PC-3 (cell line): ENCODE measurements at regions not wholly inside any gene's neighbourhood (a gene's known extent, or its start where the extent isn't known, plus 50 kb on each side); places are given as distances from the start of the nearest gene placed in this dataset.
"Not testable (repeated sequence)": the region's sequence is repeated elsewhere in the genome, so short reads cannot be mapped to it uniquely, and the experiment has no call there.

Experiments used
- ATAC-seq: fragments of 200-7000 bp; cut with Tn5 transposase; 2 replicates; pipeline ENCODE4 v1.9.1; 2020; ENCODE audit warnings: mild to moderate bottlenecking, moderate library complexity
- BruUV-seq: library from RNA; stranded (reverse); fragments of 400-500 nt; replicated peaks from 2 replicates; lab custom pipeline; 2021; lab: Mats Ljungman, UMichigan
- CTCF ChIA-PET: fragments of 300-600 bp; sonication (Branson Sonifier 250); formaldehyde crosslinking; loops from one replicate; lab custom pipeline; 2022; ENCODE audit warnings: antibody characterized with exemption; lab: Charles Lee
- POLR2A ChIA-PET: fragments of 300-600 bp; sonication (Branson Sonifier 250); formaldehyde crosslinking; loops from one replicate; lab custom pipeline; 2022; ENCODE audit warnings: antibody characterized with exemption; ENCODE audit not compliant: unreplicated experiment; lab: Charles Lee
- DNase-seq: peaks from one replicate; pipeline ENCODE4 v3.0.0-alpha.2; 2015
- H2AFZ ChIP-seq: fragments of 300-600 bp; sonication (generic); 2 replicates; pipeline ENCODE4 v1.6.0; 2016; ENCODE audit warnings: antibody characterized with exemption, low read length
- H3F3A ChIP-seq: fragments of 300-600 bp; sonication (generic); one replicate; pipeline ENCODE4 v1.6.0; 2017; ENCODE audit warnings: antibody characterized with exemption, low read length, control low read depth, mild to moderate bottlenecking; ENCODE audit not compliant: unreplicated experiment
- H3K27ac ChIP-seq: fragments of 300-600 bp; sonication (generic); 2 replicates; pipeline ENCODE4 v1.5.1; 2016; ENCODE audit warnings: mild to moderate bottlenecking, low read length
- H3K27me3 ChIP-seq: fragments of 300-600 bp; sonication (generic); 2 replicates; pipeline ENCODE4 v1.6.1; 2016; ENCODE audit warnings: low read length, mixed read lengths
- H3K36me3 ChIP-seq: fragments of 300-600 bp; sonication (generic); 2 replicates; pipeline ENCODE4 v1.6.1; 2016; ENCODE audit warnings: low read depth, mixed run types, low read length, mixed read lengths
- H3K4me1 ChIP-seq: fragments of 300-600 bp; sonication (generic); 2 replicates; pipeline ENCODE4 v1.5.1; 2016; ENCODE audit warnings: low read length; ENCODE audit not compliant: insufficient read depth
- H3K4me2 ChIP-seq: fragments of 300-600 bp; sonication (generic); 2 replicates; pipeline ENCODE4 v1.6.0; 2016; ENCODE audit warnings: low read length
- H3K4me3 ChIP-seq: fragments of 300-600 bp; sonication (generic); 2 replicates; pipeline ENCODE4 v1.5.1; 2016; ENCODE audit warnings: mild to moderate bottlenecking, low read length, mixed read lengths
- H3K79me2 ChIP-seq: fragments of 300-600 bp; sonication (generic); 2 replicates; pipeline ENCODE4 v1.6.1; 2017; ENCODE audit warnings: low read length, mixed read lengths
- H3K9ac ChIP-seq: fragments of 300-600 bp; sonication (generic); 2 replicates; pipeline ENCODE4 v1.6.0; 2016; ENCODE audit warnings: mild to moderate bottlenecking, low read length
- H3K9me2 ChIP-seq: fragments of 300-600 bp; sonication (generic); replicated peaks from 2 replicates; pipeline ENCODE4 v1.6.1; 2016; ENCODE audit warnings: mixed run types, low read length, mixed read lengths
- H3K9me3 ChIP-seq: fragments of 300-600 bp; sonication (generic); 2 replicates; pipeline ENCODE4 v1.6.1; 2016; ENCODE audit warnings: low read length, mixed read lengths
- H4K20me1 ChIP-seq: fragments of 300-600 bp; sonication (generic); 2 replicates; pipeline ENCODE4 v1.6.1; 2016; ENCODE audit warnings: low read length, mixed read lengths
- CTCF ChIP-seq: fragments of 300-600 bp; sonication (generic); conservative IDR thresholded peaks from 2 replicates; pipeline ENCODE4 v1.5.1; 2017; ENCODE audit warnings: antibody characterized with exemption, low read depth, mild to moderate bottlenecking, low read length
- EZH2 ChIP-seq: fragments of 300-600 bp; sonication (generic); IDR thresholded peaks from one replicate; pipeline ENCODE4 v1.6.1; 2017; ENCODE audit warnings: antibody characterized with exemption, mild to moderate bottlenecking, low read length; ENCODE audit not compliant: unreplicated experiment
- EZH2phosphoT487 ChIP-seq: fragments of 300-600 bp; sonication (generic); IDR thresholded peaks from 2 replicates; pipeline ENCODE4 v1.6.1; 2018; ENCODE audit warnings: mild to moderate bottlenecking, antibody characterized with exemption, low read length, borderline replicate concordance
- intact Hi-C: fragments of 100-400 bp; cut with micrococcal nuclease; formaldehyde crosslinking; loops from 2 replicates; pipeline ENCODE4 v1.9.0; 2023

- H3K4me1 ChIP-seq: no peaks in the 10 kb centered on the region
- no TSS peak for BruUV-seq
- no peak overlapping the region for H3K4me2 ChIP-seq
- H3K36me3 ChIP-seq: no peaks in the 10 kb centered on the region
- TF ChIP-seq EZH2 (no peak), EZH2phosphoT487 (no peak), CTCF (no peak)
- ChIA-PET POLR2A (no interaction called here), CTCF (no interaction called here)
- no peak overlapping the region for H3K27ac ChIP-seq
- no peak overlapping the region for H3K9ac ChIP-seq
- intact Hi-C loops: no loop called here
- no peaks in the 10 kb centered on the region for H3K79me2 ChIP-seq
- no peak for DNase-seq
- no peak overlapping the region for H2AFZ ChIP-seq
- H3K9me3 ChIP-seq: no peaks in the 10 kb centered on the region
- no peaks in the 10 kb centered on the region for H3F3A ChIP-seq
- no peak overlapping the region for H3K4me3 ChIP-seq
- no peak for ATAC-seq
- no peaks in the 10 kb centered on the region for H3K27me3 ChIP-seq
- H4K20me1 ChIP-seq: no peaks in the 10 kb centered on the region
- H3K9me2 ChIP-seq: no peaks in the 10 kb centered on the region
These were observed 493.5 kb upstream of the IMPG1 start for GRCh38 chr6:76565932-76566331.

GRCh38 chr6:76562371-76562770, 489.9 kb upstream of the IMPG1 start:
- intact Hi-C loops, H2AFZ ChIP-seq, DNase-seq: not testable (repeated sequence)

GRCh38 chr6:76560851-76561755, 488.6 kb upstream of the IMPG1 start:
- H3K9me3 ChIP-seq, ATAC-seq, H3K27me3 ChIP-seq, H3K27ac ChIP-seq, H2AFZ ChIP-seq, DNase-seq, H3K79me2 ChIP-seq, POLR2A ChIA-PET, H3F3A ChIP-seq, H3K9ac ChIP-seq, intact Hi-C loops, BruUV-seq, CTCF ChIA-PET, H3K4me1 ChIP-seq, H3K36me3 ChIP-seq, H3K4me3 ChIP-seq, H3K9me2 ChIP-seq, H3K4me2 ChIP-seq, H4K20me1 ChIP-seq: not testable (repeated sequence)

More at GRCh38 chr6:76562371-76562770, 489.9 kb upstream of the IMPG1 start:
- H3K9ac ChIP-seq, POLR2A ChIA-PET, CTCF ChIA-PET, H3K36me3 ChIP-seq, ATAC-seq, H3K79me2 ChIP-seq, H3K9me3 ChIP-seq, H4K20me1 ChIP-seq, H3K4me1 ChIP-seq, H3K4me2 ChIP-seq, H3K27ac ChIP-seq, BruUV-seq, H3F3A ChIP-seq, H3K4me3 ChIP-seq, H3K9me2 ChIP-seq, H3K27me3 ChIP-seq: not testable (repeated sequence)
